HEK293 (cell line): ENCODE measurements at regions not wholly inside any gene's neighbourhood (a gene's known extent, or its start where the extent isn't known, plus 50 kb on each side); places are given as distances from the start of the nearest gene placed in this dataset.

Experiments used
- CTCF ChIA-PET: fragments of 350-600 bp; formaldehyde crosslinking; extraction: SDS; loops from one replicate; lab custom pipeline; 2021; ENCODE audit warnings: antibody characterized with exemption; lab: Yijun Ruan, JAX
- POLR2A ChIA-PET: fragments of 300-600 bp; formaldehyde crosslinking; extraction: SDS; loops from one replicate; lab custom pipeline; 2020; ENCODE audit warnings: antibody characterized with exemption, inconsistent platforms; lab: Yijun Ruan, JAX
- H3K27ac ChIP-seq: fragments of 200-500 bp; sonication (Bioruptor generic); 2 replicates; pipeline ENCODE4 v1.5.1; 2014; ENCODE audit warnings: low read depth, low read length, control low read depth, inconsistent platforms; ENCODE audit errors: extremely low read depth
- H3K36me3 ChIP-seq, 2 experiments: fragments of 200-500 bp in 1 of 2; sonication (Bioruptor generic) in 1 of 2; 1 replicate in 1 of 2; 2 replicates in 1 of 2; pipeline ENCODE4 v1.5.1; 2014 to 2017; ENCODE audit warnings: inconsistent platforms in 2 of 2, low read length in 2 of 2; ENCODE audit not compliant: control insufficient read depth in 2 of 2, insufficient read depth in 1 of 2
- H3K4me1 ChIP-seq: fragments of 200-500 bp; sonication (Bioruptor generic); 2 replicates; pipeline ENCODE4 v1.5.1; 2014; ENCODE audit warnings: mild to moderate bottlenecking, low read length, inconsistent platforms; ENCODE audit not compliant: control insufficient read depth, insufficient read depth
- H3K4me3 ChIP-seq: 2 replicates; pipeline ENCODE4 v1.5.1; 2011; ENCODE audit warnings: low read depth, mild to moderate bottlenecking, control low read depth, low read length, moderate library complexity
- H3K9me3 ChIP-seq: fragments of 200-500 bp; sonication (Bioruptor generic); 2 replicates; pipeline ENCODE4 v1.5.1; 2014; ENCODE audit warnings: low read depth, low read length, inconsistent platforms; ENCODE audit not compliant: control insufficient read depth, insufficient read depth
- EGR2 ChIP-seq: fragments of 450-650 bp; formaldehyde crosslinking; IDR thresholded peaks from 2 replicates; pipeline ENCODE4 v1.5.1; 2016; ENCODE audit warnings: low read depth, missing biosample characterization, missing genetic modification characterization
- GLI4 ChIP-seq: fragments of 450-650 bp; formaldehyde crosslinking; IDR thresholded peaks from 2 replicates; pipeline ENCODE4 v1.5.1; 2016; ENCODE audit warnings: missing biosample characterization, missing genetic modification characterization
- GLIS2 ChIP-seq: fragments of 450-650 bp; formaldehyde crosslinking; IDR thresholded peaks from 2 replicates; pipeline ENCODE4 v1.5.1; 2016; ENCODE audit warnings: missing biosample characterization, missing genetic modification characterization
- PRDM1 ChIP-seq: fragments of 450-650 bp; formaldehyde crosslinking; IDR thresholded peaks from 2 replicates; pipeline ENCODE4; 2016; ENCODE audit warnings: missing biosample characterization, missing genetic modification characterization
- REPIN1 ChIP-seq: fragments of 450-650 bp; formaldehyde crosslinking; IDR thresholded peaks from 2 replicates; pipeline ENCODE4 v1.5.1; 2017; ENCODE audit warnings: missing biosample characterization, missing genetic modification characterization, low read depth
- SCRT1 ChIP-seq: fragments of 450-650 bp; formaldehyde crosslinking; IDR thresholded peaks from 2 replicates; pipeline ENCODE4 v1.5.1; 2016; ENCODE audit warnings: missing biosample characterization, missing genetic modification characterization, borderline replicate concordance
- SCRT2 ChIP-seq: fragments of 450-650 bp; formaldehyde crosslinking; IDR thresholded peaks from 2 replicates; pipeline ENCODE4 v1.5.1; 2016; ENCODE audit warnings: missing biosample characterization, missing genetic modification characterization
- SETDB1 ChIP-seq: IDR thresholded peaks from one replicate; pipeline ENCODE4 v1.6.1; 2017; ENCODE audit warnings: mild to moderate bottlenecking, low read length, moderate library complexity, mixed read lengths; ENCODE audit not compliant: insufficient read length
- SP3 ChIP-seq: fragments of 450-650 bp; formaldehyde crosslinking; IDR thresholded peaks from 2 replicates; pipeline ENCODE4 v1.5.1; 2016; ENCODE audit warnings: missing biosample characterization, missing genetic modification characterization
- TRIM28 ChIP-seq: IDR thresholded peaks from 2 replicates; pipeline ENCODE4 v1.6.1; 2011; ENCODE audit warnings: low read length, control low read depth, borderline replicate concordance
- ZBTB1 ChIP-seq: fragments of 450-650 bp; formaldehyde crosslinking; IDR thresholded peaks from 2 replicates; pipeline ENCODE4 v1.5.1; 2016; ENCODE audit warnings: missing biosample characterization, missing genetic modification characterization
- ZBTB20 ChIP-seq: fragments of 450-650 bp; formaldehyde crosslinking; IDR thresholded peaks from 2 replicates; pipeline ENCODE4 v1.5.1; 2016; ENCODE audit warnings: missing biosample characterization, missing genetic modification characterization
- ZFP41 ChIP-seq: fragments of 450-650 bp; formaldehyde crosslinking; IDR thresholded peaks from 2 replicates; pipeline ENCODE4 v1.5.1; 2016; ENCODE audit warnings: missing biosample characterization, missing genetic modification characterization, borderline replicate concordance
- ZNF133 ChIP-seq: fragments of 450-650 bp; formaldehyde crosslinking; IDR thresholded peaks from 2 replicates; pipeline ENCODE4 v1.5.1; 2016; ENCODE audit warnings: missing biosample characterization, missing genetic modification characterization
- ZNF169 ChIP-seq: fragments of 450-650 bp; formaldehyde crosslinking; IDR thresholded peaks from 2 replicates; pipeline ENCODE4 v1.5.1; 2016; ENCODE audit warnings: missing biosample characterization, missing genetic modification characterization
- ZNF223 ChIP-seq: fragments of 450-650 bp; formaldehyde crosslinking; IDR thresholded peaks from 2 replicates; pipeline ENCODE4 v1.5.1; 2016; ENCODE audit warnings: missing biosample characterization, missing genetic modification characterization
- ZNF302 ChIP-seq: fragments of 450-650 bp; formaldehyde crosslinking; IDR thresholded peaks from 2 replicates; pipeline ENCODE4 v1.5.1; 2016; ENCODE audit warnings: missing biosample characterization, missing genetic modification characterization, low read depth
- ZNF394 ChIP-seq: fragments of 450-650 bp; formaldehyde crosslinking; IDR thresholded peaks from 2 replicates; pipeline ENCODE4 v1.5.1; 2016; ENCODE audit warnings: missing biosample characterization, missing genetic modification characterization, mild to moderate bottlenecking, moderate library complexity, borderline replicate concordance
- ZNF560 ChIP-seq: fragments of 450-650 bp; formaldehyde crosslinking; IDR thresholded peaks from 2 replicates; pipeline ENCODE4 v1.5.1; 2017; ENCODE audit warnings: missing biosample characterization, missing genetic modification characterization, borderline replicate concordance
- ZNF621 ChIP-seq: fragments of 450-650 bp; formaldehyde crosslinking; IDR thresholded peaks from 2 replicates; pipeline ENCODE4 v1.5.1; 2017; ENCODE audit warnings: missing biosample characterization, missing genetic modification characterization
- ZNF626 ChIP-seq: fragments of 450-650 bp; sonication (Bioruptor Pico); formaldehyde crosslinking; IDR thresholded peaks from 2 replicates; pipeline ENCODE4 v1.5.1; 2018; ENCODE audit warnings: missing biosample characterization, missing genetic modification characterization, inconsistent platforms
- TF ChIP-seq, protein P1 (sequence below): fragments of 450-650 bp; formaldehyde crosslinking; conservative IDR thresholded peaks from 2 replicates; pipeline ENCODE4 v1.5.1; 2016; ENCODE audit warnings: low read depth, missing biosample characterization, missing genetic modification characterization

GRCh38 chr11:64430645-64431044 is 71.7 kb downstream of the RPS6KA4 start:
- TF ChIP-seq GLIS2 (tag by site-specific recombination) (no peak), REPIN1 (tag by site-specific recombination) (no peak), ZFP41 (no peak)
- TF ChIP-seq, protein P1, sequence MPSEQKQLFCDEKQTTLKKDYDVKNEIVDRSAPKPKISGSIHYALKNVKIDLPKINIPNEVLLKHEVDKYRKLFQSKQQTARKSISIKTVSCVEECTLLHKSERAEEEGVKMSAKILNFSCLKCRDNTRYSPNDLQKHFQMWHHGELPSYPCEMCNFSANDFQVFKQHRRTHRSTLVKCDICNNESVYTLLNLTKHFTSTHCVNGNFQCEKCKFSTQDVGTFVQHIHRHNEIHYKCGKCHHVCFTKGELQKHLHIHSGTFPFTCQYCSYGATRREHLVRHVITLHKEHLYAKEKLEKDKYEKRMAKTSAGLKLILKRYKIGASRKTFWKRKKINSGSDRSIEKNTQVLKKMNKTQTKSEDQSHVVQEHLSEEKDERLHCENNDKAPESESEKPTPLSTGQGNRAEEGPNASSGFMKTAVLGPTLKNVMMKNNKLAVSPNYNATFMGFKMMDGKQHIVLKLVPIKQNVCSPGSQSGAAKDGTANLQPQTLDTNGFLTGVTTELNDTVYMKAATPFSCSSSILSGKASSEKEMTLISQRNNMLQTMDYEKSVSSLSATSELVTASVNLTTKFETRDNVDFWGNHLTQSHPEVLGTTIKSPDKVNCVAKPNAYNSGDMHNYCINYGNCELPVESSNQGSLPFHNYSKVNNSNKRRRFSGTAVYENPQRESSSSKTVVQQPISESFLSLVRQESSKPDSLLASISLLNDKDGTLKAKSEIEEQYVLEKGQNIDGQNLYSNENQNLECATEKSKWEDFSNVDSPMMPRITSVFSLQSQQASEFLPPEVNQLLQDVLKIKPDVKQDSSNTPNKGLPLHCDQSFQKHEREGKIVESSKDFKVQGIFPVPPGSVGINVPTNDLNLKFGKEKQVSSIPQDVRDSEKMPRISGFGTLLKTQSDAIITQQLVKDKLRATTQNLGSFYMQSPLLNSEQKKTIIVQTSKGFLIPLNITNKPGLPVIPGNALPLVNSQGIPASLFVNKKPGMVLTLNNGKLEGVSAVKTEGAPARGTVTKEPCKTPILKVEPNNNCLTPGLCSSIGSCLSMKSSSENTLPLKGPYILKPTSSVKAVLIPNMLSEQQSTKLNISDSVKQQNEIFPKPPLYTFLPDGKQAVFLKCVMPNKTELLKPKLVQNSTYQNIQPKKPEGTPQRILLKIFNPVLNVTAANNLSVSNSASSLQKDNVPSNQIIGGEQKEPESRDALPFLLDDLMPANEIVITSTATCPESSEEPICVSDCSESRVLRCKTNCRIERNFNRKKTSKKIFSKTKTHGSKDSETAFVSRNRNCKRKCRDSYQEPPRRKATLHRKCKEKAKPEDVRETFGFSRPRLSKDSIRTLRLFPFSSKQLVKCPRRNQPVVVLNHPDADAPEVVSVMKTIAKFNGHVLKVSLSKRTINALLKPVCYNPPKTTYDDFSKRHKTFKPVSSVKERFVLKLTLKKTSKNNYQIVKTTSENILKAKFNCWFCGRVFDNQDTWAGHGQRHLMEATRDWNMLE (tag by site-specific recombination): no peak
- H3K36me3 ChIP-seq: no peaks in the 10 kb centered on the region
- H3K27ac ChIP-seq: no peak overlapping the region
- H3K9me3 ChIP-seq: no peaks in the 10 kb centered on the region
- CTCF ChIA-PET: interaction anchor here (1.0 to 2.5 kb wide), 2 partner anchors 18 to 26 kb away, joined by 4 to 12 read pairs; no protein-coding TSS in a partner anchor
- POLR2A ChIA-PET: no interaction called here
- H3K4me1 ChIP-seq: no peaks in the 10 kb centered on the region
- no peak overlapping the region for H3K4me3 ChIP-seq

DNA sequence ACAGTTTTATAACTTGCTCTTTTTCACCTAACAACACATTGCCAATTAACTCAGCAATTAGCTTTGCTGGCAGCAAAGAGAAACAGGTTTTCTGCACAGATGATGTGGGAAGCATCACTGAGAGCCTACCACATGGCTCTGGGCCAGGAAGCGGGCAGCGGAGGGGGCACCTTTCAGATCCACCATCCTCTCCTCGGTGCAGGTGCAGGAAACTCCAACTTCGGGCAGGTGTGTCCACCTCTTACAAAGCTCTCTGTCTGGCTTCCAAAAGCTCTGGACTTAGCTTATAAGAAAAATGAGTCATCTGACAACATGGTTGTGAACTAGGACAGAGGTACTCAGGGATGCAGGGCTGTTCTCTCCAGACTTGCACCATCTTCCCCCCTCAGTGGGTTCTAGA is 77.0 kb downstream of the RPS6KA4 start:
- no peaks in the 10 kb centered on the region for H3K9me3 ChIP-seq
- TF ChIP-seq EGR2: no peak
- no peak for TF ChIP-seq ZNF560 (tag by site-specific recombination)
- TF ChIP-seq ZNF621 (tag by site-specific recombination): no peak
- no peak for TF ChIP-seq SETDB1
- POLR2A ChIA-PET: no interaction called here
- no peaks in the 10 kb centered on the region for H3K36me3 ChIP-seq
- no peak overlapping the region for H3K4me3 ChIP-seq
- no peaks in the 10 kb centered on the region for H3K4me1 ChIP-seq
- CTCF ChIA-PET: interaction anchor here (0.8 to 0.9 kb wide), 2 partner anchors 10 to 13 kb away, joined by 3 to 5 read pairs; no protein-coding TSS in a partner anchor
- H3K27ac ChIP-seq: no peak overlapping the region

DNA sequence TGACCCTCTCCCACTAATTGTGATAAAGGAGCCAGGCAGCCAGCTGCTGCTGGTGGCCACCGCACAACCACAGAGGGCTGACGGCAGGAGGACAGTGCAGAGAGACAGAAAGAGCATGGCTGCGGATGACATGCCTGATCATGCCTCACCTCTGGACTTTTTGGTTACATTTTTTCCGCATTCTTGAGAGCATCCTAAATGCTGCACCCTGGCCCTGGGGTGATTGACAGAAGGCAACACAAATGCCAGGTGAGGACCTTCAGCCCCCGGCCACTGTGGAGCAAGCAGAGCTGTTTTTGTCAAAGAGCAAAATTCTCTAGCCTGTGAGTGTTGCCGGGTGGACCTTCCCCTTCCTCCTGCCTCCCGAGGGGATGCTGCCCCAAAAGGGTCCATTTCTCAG is 78.5 kb downstream of the RPS6KA4 start:
- Histone ChIP-seq H3K4me1 (no peaks in the 10 kb centered on the region), H3K9me3 (no peaks in the 10 kb centered on the region), H3K36me3 (no peaks in the 10 kb centered on the region), H3K27ac (no peak overlapping the region), H3K4me3 (no peak overlapping the region)
- CTCF ChIA-PET: interaction anchor here (0.5 to 4.2 kb wide), 2 partner anchors 11 to 24 kb away, joined by 3 to 21 read pairs; no protein-coding TSS in a partner anchor
- POLR2A ChIA-PET: no interaction called here
- no peak for TF ChIP-seq ZNF302 (tag by site-specific recombination)
- no peak for TF ChIP-seq SCRT1 (tag by site-specific recombination)
- TF ChIP-seq SCRT2 (tag by site-specific recombination): no peak
- no peak for TF ChIP-seq ZBTB20 (tag by site-specific recombination)
- no peak for TF ChIP-seq ZNF223 (tag by site-specific recombination)
- TF ChIP-seq TRIM28: no peak
- TF ChIP-seq PRDM1 (tag by site-specific recombination): no peak
- TF ChIP-seq ZNF626 (tag by site-specific recombination): no peak
- TF ChIP-seq GLI4 (tag by site-specific recombination): no peak
- no peak for TF ChIP-seq ZBTB1 (tag by site-specific recombination)
- TF ChIP-seq ZNF133: no peak
- TF ChIP-seq ZNF394 (tag by site-specific recombination): no peak
- no peak for TF ChIP-seq ZNF169 (tag by site-specific recombination)
- TF ChIP-seq SP3 (tag by site-specific recombination): no peak
- TF ChIP-seq, protein P1 (tag by site-specific recombination): no peak
